NCI-H1694 treated with DMSO at 0.1 percent for 48 hours (cell line): ENCODE measurements at regions not wholly inside any gene's neighbourhood (a gene's known extent, or its start where the extent isn't known, plus 50 kb on each side); places are given as distances from the start of the nearest gene placed in this dataset.
"Not testable (repeated sequence)": the region's sequence is repeated elsewhere in the genome, so short reads cannot be mapped to it uniquely, and the experiment has no call there.

Experiments
- DNase-seq: peaks from one replicate; lab custom pipeline; 2025; lab: John Stamatoyannopoulos, UW

GRCh38 chr5:159786201-159786600 is 130.1 kb upstream of the ADRA1B start:
- no peak for DNase-seq

DNA sequence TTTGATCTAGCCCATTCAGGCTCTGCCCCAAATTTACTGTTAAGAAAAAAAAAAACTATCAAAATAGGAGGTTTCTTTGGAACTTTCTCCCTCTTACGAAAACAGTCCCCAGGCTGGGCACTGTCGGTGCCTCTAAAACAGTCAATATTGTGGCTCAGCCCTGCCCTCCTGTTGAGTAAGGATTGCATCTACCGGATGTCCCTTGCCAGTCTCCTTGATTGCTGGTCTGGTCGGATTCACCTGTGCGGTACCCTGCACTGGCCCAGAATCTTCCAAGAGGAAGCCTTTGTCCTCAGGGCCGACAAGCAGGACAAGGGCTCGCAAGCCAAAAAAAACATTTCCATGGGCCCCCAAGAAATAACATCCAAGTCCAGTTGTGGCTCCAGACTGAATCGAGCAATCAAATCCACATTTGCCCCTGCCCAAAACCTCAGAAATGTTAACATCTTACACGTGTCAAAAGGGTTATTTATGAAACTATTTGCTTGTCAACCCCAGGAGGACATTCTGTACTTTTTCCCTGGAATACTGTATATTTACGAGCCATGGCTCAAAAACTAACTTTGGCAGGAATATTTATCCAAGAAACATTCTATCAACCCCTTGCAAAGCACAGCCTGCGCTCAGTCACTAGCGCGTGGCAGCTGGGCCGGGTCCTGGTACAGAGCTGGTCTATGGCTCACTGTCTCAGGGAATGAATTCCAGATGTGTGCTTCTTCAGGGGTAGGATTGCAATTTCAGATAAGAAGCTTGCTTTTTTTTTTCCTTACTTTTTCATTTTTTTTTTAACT is 129.2 kb upstream of the ADRA1B start:
- DNase-seq = no peak

DNA sequence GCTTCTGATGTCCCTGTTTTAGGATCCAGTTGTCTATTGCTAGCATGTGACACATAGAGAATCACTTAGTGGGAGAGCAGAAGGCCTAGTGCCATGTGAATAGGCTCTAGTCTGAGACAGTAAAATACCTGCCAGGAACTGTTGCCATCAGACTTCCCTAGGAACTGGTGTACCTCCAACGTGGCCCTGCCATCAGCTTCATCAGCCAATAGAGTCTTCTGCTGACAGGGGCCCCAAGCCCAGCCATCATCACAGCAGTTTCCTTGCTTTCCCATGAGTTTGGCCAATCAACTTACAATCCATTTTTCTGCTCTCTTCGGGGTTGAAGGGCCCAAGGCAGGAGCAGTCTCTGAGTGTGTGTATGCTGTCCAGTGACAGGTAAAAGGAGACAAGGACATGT is 128.4 kb upstream of the ADRA1B start:
- DNase-seq = no peak

DNA sequence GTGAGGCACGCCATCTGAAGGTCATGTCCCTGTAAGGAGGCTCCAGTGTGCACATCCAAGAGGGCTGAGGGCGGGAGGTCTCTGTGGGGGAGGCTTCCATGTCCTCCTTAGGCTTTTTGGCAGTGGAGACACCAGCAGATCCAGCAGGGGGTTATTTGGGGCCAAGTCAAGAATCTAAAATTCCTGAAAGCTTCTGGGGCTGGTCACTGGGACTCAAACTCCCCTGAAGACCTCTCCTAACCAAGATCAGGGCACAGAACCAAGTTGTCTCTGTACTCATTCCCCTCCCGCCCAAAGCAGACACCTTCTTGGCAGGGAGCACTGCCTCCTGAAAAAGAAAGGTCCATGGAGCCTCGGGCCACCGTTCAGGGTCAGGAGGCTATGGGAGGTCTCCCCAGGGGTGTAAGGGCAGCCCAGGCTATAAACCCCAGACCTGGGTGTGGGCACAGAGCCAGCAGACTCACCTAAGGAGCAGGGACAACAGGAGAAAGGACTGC is 127.4 kb upstream of the ADRA1B start:
- DNase-seq = no peak

GRCh38 chr5:159792180-159792579 is 124.1 kb upstream of the ADRA1B start:
- DNase-seq = no peak

DNA sequence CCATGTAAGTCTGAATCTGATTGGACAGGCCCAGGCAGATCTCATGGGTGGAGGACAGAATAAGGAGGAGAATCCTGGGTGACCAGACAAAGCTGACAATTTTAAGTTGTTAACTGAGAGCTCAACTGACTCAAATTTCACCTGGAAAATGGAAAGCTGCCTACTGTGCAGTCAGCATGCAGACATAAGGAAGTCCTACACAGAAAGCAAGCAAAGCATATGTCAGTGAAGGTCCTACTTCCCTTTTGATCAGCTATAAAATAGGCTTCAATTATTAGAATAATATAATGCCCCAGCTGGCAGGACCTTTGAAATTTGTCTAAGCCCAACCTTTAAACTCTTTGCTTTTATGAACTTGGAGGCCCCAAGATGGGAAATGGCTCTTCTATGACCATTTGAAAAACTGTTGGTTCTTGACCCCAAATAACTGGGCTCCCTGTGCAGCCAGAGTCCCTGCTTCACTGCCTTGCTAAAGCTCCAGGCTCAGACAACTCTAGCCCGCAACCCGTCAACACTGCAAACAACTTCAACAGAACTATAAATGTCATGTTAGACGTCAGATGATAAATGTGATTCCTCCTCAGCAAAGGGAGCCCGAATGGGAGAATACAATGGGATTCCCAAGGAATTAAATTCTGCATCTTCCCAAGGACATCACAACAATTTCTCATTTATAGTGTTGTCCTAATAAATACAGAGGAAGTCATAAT is 118.9 kb upstream of the ADRA1B start:
- no peak for DNase-seq

- no peak for DNase-seq
These were observed 116.6 kb upstream of the ADRA1B start for GRCh38 chr5:159799701-159800100.

DNA sequence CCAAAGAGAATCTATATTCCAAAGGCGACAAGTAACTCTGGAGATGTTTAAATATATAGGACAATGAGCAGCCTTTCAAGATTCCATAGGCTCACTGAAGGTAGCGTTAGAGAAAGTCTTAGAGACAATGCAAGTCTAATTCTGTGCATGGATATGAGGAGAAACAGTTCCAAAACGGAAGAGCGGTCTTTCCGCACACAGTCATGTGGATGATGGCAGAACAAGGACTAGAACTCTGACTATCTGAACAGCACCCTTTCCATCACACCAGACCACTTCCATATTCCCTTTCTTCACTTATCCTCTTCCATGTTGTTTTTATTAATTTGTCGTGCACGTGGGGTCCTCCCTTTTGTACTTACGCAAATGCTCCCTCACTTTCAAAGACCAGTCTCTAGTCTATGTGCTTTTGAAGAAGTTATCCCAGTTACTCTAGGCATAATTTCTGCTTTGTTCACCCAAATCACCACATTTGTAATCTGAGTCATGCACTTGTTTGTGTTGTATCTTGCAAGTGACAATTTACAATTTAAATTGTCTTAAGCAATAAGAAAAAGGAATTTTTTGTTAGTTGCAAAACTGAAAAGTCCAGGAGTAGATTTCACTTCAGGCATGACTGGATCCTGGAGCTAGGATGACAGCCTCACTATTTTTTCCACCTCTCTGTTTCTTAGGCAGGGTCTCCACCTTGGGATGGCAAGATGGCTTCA is 116.0 kb upstream of the ADRA1B start:
- no peak for DNase-seq

- DNase-seq = no peak
These were observed 115.0 kb upstream of the ADRA1B start for GRCh38 chr5:159801303-159801702.

DNA sequence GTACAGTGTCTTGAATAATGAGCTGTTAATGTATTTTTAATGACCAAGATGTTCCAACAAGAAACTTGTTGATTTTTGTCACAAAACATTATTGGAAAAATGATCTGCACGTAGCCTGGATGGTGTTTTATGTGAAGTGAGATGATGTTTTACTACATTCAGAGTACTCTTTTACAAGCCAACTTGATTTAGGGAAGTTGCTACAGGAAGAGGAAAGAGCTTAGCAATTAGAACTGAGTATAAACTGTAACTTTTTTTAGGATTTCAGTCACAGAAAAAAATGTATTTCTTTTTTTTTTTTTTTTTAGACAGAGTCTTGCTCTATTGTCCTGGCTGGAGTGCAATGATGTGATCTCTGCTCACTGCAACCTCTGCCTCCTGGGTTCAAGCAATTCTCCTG is 113.6 kb upstream of the ADRA1B start:
- no peak for DNase-seq

DNA sequence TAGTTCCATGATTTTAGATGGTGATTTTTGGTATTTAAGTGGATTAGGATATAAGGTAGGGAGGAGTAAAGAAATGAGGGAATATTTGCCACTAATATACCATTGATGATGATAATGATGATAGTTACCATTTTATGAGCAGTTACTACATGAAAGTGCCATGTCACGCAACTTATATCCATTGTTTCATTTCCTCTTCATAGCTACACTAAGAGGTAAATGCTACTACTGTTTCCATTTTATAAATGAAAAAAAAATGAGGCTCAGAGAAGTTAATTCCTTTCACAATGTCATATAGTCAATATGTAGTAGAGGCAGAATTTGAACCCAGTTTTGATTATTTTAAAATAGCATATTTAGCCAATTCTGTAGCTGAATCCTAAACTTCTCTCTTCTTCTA is 112.2 kb upstream of the ADRA1B start:
- DNase-seq = no peak

DNA sequence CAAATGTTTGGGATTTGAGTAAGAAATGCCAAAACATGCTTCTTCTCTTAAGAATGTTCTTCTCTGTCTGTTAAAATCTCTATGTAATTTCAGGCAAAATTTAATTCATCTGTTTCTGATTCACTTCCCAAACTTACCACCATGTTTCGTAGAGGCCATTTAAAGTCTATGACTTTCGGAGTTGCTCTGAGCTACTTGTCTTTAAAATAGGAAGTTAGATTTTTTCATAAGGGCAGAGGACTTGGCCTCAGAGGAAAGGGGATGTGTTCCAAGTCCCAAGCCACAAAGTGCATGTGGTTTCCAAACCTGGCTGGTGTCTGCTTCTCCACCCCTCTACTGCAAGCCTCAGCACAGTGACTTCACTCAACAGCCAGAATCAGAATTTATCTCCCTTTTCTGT is 111.3 kb upstream of the ADRA1B start:
- DNase-seq = peak; percentile 8

GRCh38 chr5:159807135-159807534 is 109.1 kb upstream of the ADRA1B start:
- DNase-seq = not testable (repeated sequence)

- DNase-seq = no peak
These were observed 108.7 kb upstream of the ADRA1B start for GRCh38 chr5:159807586-159807985.

- DNase-seq = no peak
These were observed 104.6 kb upstream of the ADRA1B start for GRCh38 chr5:159811712-159812111.

GRCh38 chr5:159812759-159813158 is 103.5 kb upstream of the ADRA1B start:
- DNase-seq = not testable (repeated sequence)

DNA sequence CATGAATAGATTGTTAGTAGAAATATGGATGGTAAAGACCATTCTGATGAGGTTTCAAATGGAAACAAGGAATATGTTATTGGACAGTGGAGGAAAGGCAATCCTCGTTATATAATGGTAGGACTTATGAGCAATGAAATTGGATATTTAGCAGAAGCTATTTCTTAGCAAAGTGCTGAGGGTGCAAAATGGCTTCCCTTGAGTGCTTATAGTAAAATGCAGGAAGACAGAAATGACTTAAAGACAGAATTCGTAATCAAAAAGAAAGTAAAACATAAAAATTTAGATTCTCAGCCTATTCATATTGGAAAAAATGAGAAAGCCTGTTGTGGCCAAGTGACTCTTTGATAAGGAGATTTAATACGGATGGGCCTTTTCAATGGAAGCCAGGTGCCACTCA is 102.1 kb upstream of the ADRA1B start:
- DNase-seq = no peak

DNA sequence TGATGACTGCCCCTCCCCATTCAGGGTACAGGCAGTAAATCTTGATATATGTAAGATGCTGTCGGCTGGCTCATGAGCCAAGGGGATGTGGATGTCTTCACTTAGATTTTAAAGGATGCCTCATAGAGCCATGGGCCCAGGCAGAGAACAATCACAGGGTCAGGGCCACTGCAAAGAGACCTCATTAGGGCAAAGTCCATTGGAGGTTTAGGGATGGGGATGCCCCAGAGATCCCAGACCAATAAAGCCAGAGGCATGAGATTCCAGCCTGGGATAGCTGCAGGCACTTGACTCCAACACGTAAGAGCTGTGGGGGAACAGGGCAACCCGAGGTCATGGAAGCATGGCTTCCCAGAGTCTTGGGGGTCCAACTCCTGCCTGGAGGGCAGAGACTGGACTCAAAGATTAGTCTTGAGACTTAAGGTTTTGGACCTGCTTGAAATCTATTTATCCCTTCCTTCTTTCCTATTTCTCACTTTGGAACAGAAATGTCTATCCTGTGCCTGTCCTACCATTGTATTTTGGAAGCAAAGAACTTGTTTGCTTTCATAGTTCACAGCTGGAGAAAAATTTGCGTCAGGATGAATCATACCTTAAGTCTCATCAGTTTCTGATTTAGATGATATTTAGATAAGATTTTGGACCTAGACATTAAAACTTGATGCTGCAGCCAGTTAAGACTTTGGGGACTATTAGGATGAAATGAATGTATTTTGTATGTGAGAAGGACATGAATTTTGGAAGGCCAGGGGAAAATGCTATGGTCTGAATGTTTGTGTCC is 101.3 kb upstream of the ADRA1B start:
- no peak for DNase-seq

DNA sequence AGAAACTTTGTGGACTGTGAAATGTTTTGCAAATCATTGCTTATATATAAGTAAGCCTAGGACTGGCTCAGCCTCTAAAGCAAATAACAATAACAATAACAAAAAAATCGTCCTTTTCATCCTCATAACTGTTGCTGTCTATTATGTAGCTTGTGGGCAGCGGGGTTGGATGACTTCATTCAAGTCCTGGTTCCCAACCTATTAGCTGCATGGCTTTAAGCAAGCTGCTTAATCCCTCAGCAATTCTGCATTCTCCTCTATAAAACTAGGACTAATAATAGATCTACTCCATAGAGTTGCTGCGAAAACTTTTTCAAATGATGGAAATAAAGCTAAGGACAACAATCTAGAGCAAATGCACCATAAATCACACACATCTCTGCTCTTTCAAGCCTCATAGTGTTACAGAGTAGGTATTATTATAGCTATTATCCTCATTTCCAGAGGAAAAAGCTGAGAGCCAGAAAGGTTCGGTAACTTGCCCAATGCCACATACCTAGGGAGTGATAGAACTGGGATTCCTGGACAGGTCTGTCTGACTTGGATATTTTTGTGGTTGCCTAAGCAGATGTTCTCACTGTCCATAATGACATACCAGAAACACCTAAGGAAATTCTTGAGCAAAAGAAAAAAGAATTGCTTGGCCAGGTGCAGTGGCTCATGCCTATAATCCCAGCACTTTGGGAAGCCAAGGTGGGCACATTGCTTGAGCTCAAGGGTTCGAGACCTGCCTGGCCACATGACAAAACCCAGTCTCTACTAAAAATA is 98.8 kb upstream of the ADRA1B start:
- no peak for DNase-seq

GRCh38 chr5:159819591-159820411 is 96.5 kb upstream of the ADRA1B start:
- no peak for DNase-seq
